Epithelial cell of prostate (primary cell): ENCODE measurements at regions not wholly inside any gene's neighbourhood (a gene's known extent, or its start where the extent isn't known, plus 50 kb on each side); places are given as distances from the start of the nearest gene placed in this dataset.
"Not testable (repeated sequence)": the region's sequence is repeated elsewhere in the genome, so short reads cannot be mapped to it uniquely, and the experiment has no call there.

Source experiments
- DNase-seq: peaks from one replicate; pipeline ENCODE4 v3.0.0-alpha.2; 2011; ENCODE audit warnings: low read depth, low spot score
- H3K27ac ChIP-seq: fragments of 450-650 bp; 2 replicates; pipeline ENCODE4 v1.5.1; 2017; ENCODE audit warnings: mild to moderate bottlenecking

GRCh38 chr17:62206550-62206949, 141.5 kb upstream of the MED13 start:
- DNase-seq, result no peak
- H3K27ac ChIP-seq, result no peak overlapping the region

- DNase-seq, H3K27ac ChIP-seq: not testable (repeated sequence)
These were observed 132.1 kb upstream of the MED13 start for GRCh38 chr17:62197156-62197555.

DNA sequence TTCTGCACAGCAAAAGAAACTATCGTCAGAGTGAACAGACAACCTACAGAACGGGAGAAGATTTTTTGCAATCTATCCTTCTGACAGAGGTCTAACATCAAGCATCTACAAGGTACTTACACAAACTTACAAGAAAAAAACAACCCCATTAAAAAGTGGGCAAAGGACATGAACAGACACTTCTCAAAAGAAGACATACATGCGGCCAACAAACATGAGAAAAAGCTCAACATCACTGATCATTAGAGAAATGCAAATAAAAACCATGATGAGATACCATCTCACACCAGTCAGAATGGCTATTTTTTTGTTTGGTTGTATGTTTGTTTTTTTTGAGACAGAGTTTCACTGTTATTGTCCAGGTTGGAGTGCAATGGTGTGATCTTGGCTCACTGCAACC, 131.5 kb upstream of the MED13 start:
- not testable (repeated sequence) for H3K27ac ChIP-seq

GRCh38 chr17:62194401-62194800, 129.3 kb upstream of the MED13 start:
- no peak overlapping the region for H3K27ac ChIP-seq
- no peak for DNase-seq

More for the DNA sequence above, 131.5 kb upstream of the MED13 start:
- not testable (repeated sequence) for DNase-seq

GRCh38 chr17:62193249-62193648, 128.2 kb upstream of the MED13 start:
- no peak for DNase-seq

GRCh38 chr17:62191390-62192361, 126.6 kb upstream of the MED13 start:
- no peak overlapping the region for H3K27ac ChIP-seq

More at GRCh38 chr17:62193249-62193648, 128.2 kb upstream of the MED13 start:
- H3K27ac ChIP-seq, result no peak overlapping the region

DNA sequence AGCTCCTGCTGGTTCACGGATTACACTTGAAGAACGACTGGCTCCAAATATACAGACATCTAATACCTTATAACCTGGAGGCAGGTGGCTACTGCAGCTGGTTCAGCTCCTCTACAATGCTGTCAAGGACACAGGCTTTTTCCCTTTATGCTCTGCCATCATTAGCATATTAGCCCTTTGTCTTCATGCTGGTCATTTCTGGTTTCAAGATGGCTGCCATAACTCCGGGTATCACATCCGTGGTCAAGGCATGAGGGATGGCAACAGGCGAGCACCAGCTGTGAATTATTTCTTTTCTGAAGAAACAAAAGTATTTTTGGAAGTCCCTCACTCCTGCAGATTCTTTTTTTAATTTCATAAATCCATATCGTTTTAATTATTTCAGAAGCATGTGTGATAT, 124.3 kb upstream of the MED13 start:
- DNase-seq, result no peak
- H3K27ac ChIP-seq, result no peak overlapping the region

More at GRCh38 chr17:62191390-62192361, 126.6 kb upstream of the MED13 start:
- DNase-seq, result no peak

DNA sequence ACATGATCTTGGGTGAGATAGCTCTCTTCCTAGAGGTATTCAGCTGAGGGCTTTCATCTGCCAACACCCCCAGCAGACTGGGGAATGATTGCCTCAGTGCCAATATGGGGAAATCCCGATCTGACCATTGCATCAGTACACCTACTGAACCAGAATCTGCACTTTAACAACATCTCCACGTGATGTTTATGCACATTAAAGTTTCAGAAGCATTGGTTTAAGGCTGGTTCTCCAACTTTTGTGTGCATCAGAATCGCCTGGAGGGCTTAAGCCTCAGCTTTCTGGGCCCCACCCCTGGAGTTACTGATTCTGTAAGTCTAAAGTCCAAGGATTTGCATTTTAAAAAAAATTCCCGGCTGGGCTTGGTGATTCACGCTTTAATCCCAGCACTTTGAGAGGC, 123.6 kb upstream of the MED13 start:
- no peak for DNase-seq
- no peak overlapping the region for H3K27ac ChIP-seq

- H3K27ac ChIP-seq, result no peak overlapping the region
- no peak for DNase-seq
These were observed 122.6 kb upstream of the MED13 start for GRCh38 chr17:62187681-62188080.

- H3K27ac ChIP-seq, result no peak overlapping the region
- no peak for DNase-seq
These were observed 121.8 kb upstream of the MED13 start for GRCh38 chr17:62186841-62187240.

GRCh38 chr17:62180772-62181171, 115.7 kb upstream of the MED13 start:
- no peak for DNase-seq
- no peak overlapping the region for H3K27ac ChIP-seq

DNA sequence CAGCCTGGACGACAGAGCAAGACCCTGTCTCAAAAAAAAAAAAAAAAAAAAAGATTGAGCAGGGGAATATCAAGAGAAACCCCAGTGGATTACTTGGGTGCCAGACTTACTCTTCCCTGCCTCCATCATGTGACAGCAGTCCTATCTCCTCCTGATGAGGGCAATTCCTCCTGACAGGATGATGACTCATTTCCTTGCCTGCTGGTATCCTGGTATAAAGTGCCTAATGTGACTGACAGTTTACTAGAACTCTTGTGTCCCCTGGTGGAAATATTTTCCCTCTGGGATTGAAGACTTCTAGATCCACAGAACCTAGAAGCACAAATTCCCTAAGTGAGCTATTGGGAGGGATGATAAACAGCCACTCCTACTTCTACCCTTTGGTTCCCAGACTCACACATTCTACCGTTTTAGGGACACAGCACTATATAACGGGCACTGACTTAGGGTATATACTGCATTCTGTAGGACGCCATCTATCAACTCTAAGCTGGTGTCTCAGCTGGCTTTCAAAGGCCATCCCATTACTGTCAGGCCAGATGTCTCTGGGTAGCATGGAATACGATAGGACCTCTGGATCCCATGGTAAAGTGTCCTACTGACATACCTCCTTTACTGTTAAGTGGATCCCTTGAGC, 114.6 kb upstream of the MED13 start:
- H3K27ac ChIP-seq, result peak overlapping the region; percentile 51
- peak; percentile 64 for DNase-seq

GRCh38 chr17:62178579-62178978, 113.5 kb upstream of the MED13 start:
- DNase-seq, result no peak
- peak overlapping the region; percentile 51 for H3K27ac ChIP-seq

GRCh38 chr17:62172492-62173291, 107.6 kb upstream of the MED13 start:
- H3K27ac ChIP-seq, result no peak overlapping the region
- DNase-seq, result no peak

GRCh38 chr17:62167076-62167475, 102.0 kb upstream of the MED13 start:
- H3K27ac ChIP-seq, result no peak overlapping the region

DNA sequence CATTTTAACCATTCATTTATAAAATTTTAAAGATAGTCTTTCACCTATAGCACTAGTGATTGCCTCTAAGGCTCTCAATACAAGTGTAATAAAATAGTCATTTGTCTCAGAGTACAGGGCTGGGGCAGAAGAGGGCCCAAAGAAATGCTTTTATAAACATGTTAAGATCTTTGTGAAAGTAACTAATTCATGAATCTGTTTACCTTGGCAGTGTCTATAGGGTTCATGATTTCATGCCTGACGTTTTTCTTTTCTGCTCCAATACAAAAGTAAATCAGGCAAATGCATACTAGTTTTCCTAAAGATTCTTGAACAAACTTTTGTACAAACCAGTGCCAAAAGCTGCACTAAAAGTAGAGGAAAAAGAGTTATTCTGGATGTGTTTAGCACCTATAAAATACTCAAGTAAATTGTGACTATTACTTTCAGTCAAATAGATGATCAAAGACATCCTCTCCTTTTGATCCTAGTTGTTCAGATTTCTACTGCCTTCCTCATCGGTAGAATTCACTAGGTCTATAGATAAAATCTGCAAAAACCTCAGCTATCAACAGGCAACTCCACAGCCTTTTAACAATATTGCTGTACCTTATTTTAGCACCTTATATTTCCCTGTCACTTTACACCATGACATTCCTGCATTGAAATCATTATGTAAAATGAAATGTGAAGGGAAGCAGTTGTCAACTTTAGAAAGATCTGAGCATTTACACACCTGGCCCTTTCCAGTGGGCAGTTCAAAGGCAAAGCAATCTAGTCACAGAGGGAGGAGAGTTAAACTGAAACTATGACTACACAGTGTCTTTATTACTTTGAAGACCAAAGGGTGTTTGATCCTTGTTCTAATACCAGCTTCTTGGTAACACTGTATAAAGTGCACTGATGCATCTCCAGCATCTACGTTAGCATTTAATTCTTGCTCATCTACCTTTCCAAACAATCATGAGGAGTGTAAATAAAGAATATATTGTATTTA, 100.0 kb upstream of the MED13 start:
- peak overlapping the region; percentile 1 for H3K27ac ChIP-seq
- DNase-seq, result no peak

More at GRCh38 chr17:62167076-62167475, 102.0 kb upstream of the MED13 start:
- no peak for DNase-seq

- DNase-seq, result no peak
- no peak overlapping the region for H3K27ac ChIP-seq
These were observed 98.8 kb upstream of the MED13 start for GRCh38 chr17:62163847-62164246.

- DNase-seq, result no peak
- H3K27ac ChIP-seq, result no peak overlapping the region
These were observed 97.8 kb upstream of the MED13 start for GRCh38 chr17:62162898-62163297.

DNA sequence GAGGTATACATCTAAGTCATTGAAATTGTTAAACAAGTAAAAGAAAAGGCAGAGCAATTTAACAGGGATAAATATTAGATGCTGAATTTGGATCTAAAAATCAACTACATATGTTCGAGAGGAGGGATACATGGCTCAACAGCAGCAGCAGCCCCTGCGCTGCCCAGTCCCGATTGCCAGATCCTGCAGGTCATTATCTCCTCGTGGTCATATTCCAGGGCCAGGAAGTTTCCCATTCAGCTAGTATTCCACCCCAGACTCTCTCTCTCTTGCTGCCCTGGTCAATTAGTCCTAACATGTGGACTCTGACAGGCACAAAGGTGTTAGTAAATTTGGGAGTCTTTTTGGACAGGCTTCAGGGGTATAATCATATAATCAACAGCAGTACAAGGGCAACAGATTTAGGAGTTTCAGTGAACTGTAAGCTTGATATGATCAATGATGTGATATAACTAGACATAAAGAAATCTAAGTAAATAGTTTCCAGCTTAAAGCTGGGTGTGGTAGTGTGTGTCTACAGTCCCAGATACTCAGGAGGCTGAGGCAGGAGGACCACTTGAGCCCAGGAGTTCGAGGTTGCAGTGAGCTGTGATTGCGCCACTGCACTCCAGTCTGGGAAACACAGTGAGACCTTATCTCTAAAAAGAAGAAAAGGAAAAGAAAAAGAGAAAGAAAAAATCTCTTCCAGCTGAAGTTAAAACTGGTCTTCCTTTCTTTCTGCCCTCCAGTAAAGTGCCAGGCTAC, 96.5 kb upstream of the MED13 start:
- DNase-seq, result no peak
- no peak overlapping the region for H3K27ac ChIP-seq
